Fibroblast of the aortic adventitia (primary cell): ENCODE measurements at regions not wholly inside any gene's neighbourhood (a gene's known extent, or its start where the extent isn't known, plus 50 kb on each side); places are given as distances from the start of the nearest gene placed in this dataset.
"Not testable (repeated sequence)": the region's sequence is repeated elsewhere in the genome, so short reads cannot be mapped to it uniquely, and the experiment has no call there.

ENCODE experiments used
- DNase-seq: peaks from one replicate; pipeline ENCODE4 v3.0.0-alpha.2; 2010; ENCODE audit warnings: low read depth
- H3K4me3 ChIP-seq: 2 replicates; pipeline ENCODE4 v1.5.1; 2011; ENCODE audit warnings: low read depth, mild to moderate bottlenecking, control low read depth, low read length, moderate library complexity
- CTCF ChIP-seq: IDR thresholded peaks from 2 replicates; pipeline ENCODE4 v1.5.1; 2011; ENCODE audit warnings: mild to moderate bottlenecking, low read length, control low read depth, inconsistent platforms; ENCODE audit not compliant: insufficient read depth

- DNase-seq, result peak; percentile 2
- no peak for TF ChIP-seq CTCF
- H3K4me3 ChIP-seq, result no peak overlapping the region
Observed at GRCh38 chr5:127176769-127177168, 103.5 kb upstream of the C5orf63 start.

- not testable (repeated sequence) for H3K4me3 ChIP-seq, DNase-seq
Observed at GRCh38 chr5:127182631-127183030, 108.0 kb upstream of the MEGF10 start.

GRCh38 chr5:127183332-127183731 lies 107.3 kb upstream of the MEGF10 start:
- H3K4me3 ChIP-seq, result no peak overlapping the region
- no peak for TF ChIP-seq CTCF
- DNase-seq, result no peak

GRCh38 chr5:127184851-127185250 lies 105.7 kb upstream of the MEGF10 start:
- DNase-seq, result peak; percentile 82
- H3K4me3 ChIP-seq, result no peak overlapping the region
- no peak for TF ChIP-seq CTCF

GRCh38 chr5:127186657-127187056 lies 103.9 kb upstream of the MEGF10 start:
- peak; percentile 21 for DNase-seq
- H3K4me3 ChIP-seq, result no peak overlapping the region
- no peak for TF ChIP-seq CTCF

- no peak overlapping the region for H3K4me3 ChIP-seq
- DNase-seq, result no peak
- TF ChIP-seq CTCF, result no peak
Observed at GRCh38 chr5:127187706-127188105, 102.9 kb upstream of the MEGF10 start.

GRCh38 chr5:127192150-127192549 lies 98.4 kb upstream of the MEGF10 start:
- no peak overlapping the region for H3K4me3 ChIP-seq
- no peak for DNase-seq
- TF ChIP-seq CTCF, result no peak
